Activated CD4-positive, CD25-positive, alpha-beta regulatory T cell (primary cell): ENCODE measurements at regions not wholly inside any gene's neighbourhood (a gene's known extent, or its start where the extent isn't known, plus 50 kb on each side); places are given as distances from the start of the nearest gene placed in this dataset.

Source experiments
- DNase-seq, 4 experiments: peaks; one replicate each; lab custom pipeline; 2025; lab: John Stamatoyannopoulos, UW

- no peak for DNase-seq
These were observed 366.7 kb downstream of the PIK3R1 start for GRCh38 chr5:68582284-68582683.

GRCh38 chr5:68587171-68587570, 371.6 kb downstream of the PIK3R1 start:
- DNase-seq = no peak

GRCh38 chr5:68591850-68592249, 376.3 kb downstream of the PIK3R1 start:
- DNase-seq = no peak

GRCh38 chr5:68592351-68592750, 376.8 kb downstream of the PIK3R1 start:
- no peak for DNase-seq

GRCh38 chr5:68593211-68593671, 377.7 kb downstream of the PIK3R1 start:
- no peak for DNase-seq

GRCh38 chr5:68612972-68613371, 397.4 kb downstream of the PIK3R1 start:
- DNase-seq = no peak

GRCh38 chr5:68618501-68618900, 402.9 kb downstream of the PIK3R1 start:
- DNase-seq = no peak

- no peak for DNase-seq
These were observed 411.4 kb downstream of the PIK3R1 start for GRCh38 chr5:68627001-68627400.

GRCh38 chr5:68628082-68628814, 412.7 kb downstream of the PIK3R1 start:
- DNase-seq = no peak

GRCh38 chr5:68630354-68630753, 414.8 kb downstream of the PIK3R1 start:
- no peak for DNase-seq

GRCh38 chr5:68631884-68632283, 416.3 kb downstream of the PIK3R1 start:
- DNase-seq = no peak

- DNase-seq = no peak
These were observed 425.7 kb downstream of the PIK3R1 start for GRCh38 chr5:68641211-68641610.

- DNase-seq = no peak
These were observed 427.5 kb downstream of the PIK3R1 start for GRCh38 chr5:68643064-68643463.

- no peak for DNase-seq
These were observed 429.4 kb downstream of the PIK3R1 start for GRCh38 chr5:68644971-68645370.

- no peak for DNase-seq
These were observed 430.6 kb downstream of the PIK3R1 start for GRCh38 chr5:68646144-68646543.

GRCh38 chr5:68647743-68648142, 432.2 kb downstream of the PIK3R1 start:
- no peak for DNase-seq

- DNase-seq = no peak
These were observed 433.6 kb downstream of the PIK3R1 start for GRCh38 chr5:68648944-68649857.

- no peak for DNase-seq
These were observed 437.0 kb downstream of the PIK3R1 start for GRCh38 chr5:68652534-68652965.

GRCh38 chr5:68653471-68653870, 437.9 kb downstream of the PIK3R1 start:
- DNase-seq = no peak

- no peak for DNase-seq
These were observed 436.5 kb upstream of the SLC30A5 start for GRCh38 chr5:68657055-68657961.

GRCh38 chr5:68658810-68659372, 434.9 kb upstream of the SLC30A5 start:
- no peak for DNase-seq

- DNase-seq = no peak
These were observed 433.9 kb upstream of the SLC30A5 start for GRCh38 chr5:68659881-68660280.
